Natural killer cell (primary cell): ENCODE measurements at regions not wholly inside any gene's neighbourhood (a gene's known extent, or its start where the extent isn't known, plus 50 kb on each side); places are given as distances from the start of the nearest gene placed in this dataset.
"Not testable (repeated sequence)": the region's sequence is repeated elsewhere in the genome, so short reads cannot be mapped to it uniquely, and the experiment has no call there.

Experiments
- ATAC-seq, 3 donors: fragments of 150-1000 bp in 2 of 3; fragments of 200-7000 bp in 1 of 3; cut with Tn5 transposase; 1 replicate in 1 of 3; 2 replicates in 2 of 3; pipeline ENCODE4 v1.10.0; 2021; ENCODE audit warnings: mild to moderate bottlenecking in 2 of 3, moderate library complexity in 2 of 3
- DNase-seq, 2 donors: peaks; one replicate each; pipeline versions ENCODE4 v3.0.0 to v3.0.0-alpha.2; 2013 to 2021; ENCODE audit warnings: mixed read lengths in 1 of 2
- H3K27ac ChIP-seq: one replicate; pipeline ENCODE4 v1.5.1; 2013; ENCODE audit warnings: mild to moderate bottlenecking, low read length
- H3K27me3 ChIP-seq: one replicate; pipeline ENCODE4 v1.6.1; 2013; ENCODE audit warnings: low read length; ENCODE audit not compliant: control insufficient read depth, insufficient read depth
- H3K36me3 ChIP-seq: one replicate; pipeline ENCODE4 v1.6.1; 2013; ENCODE audit warnings: low read length; ENCODE audit not compliant: control insufficient read depth, insufficient read depth
- H3K4me1 ChIP-seq: one replicate; pipeline ENCODE4 v1.6.1; 2013; ENCODE audit warnings: low read length; ENCODE audit not compliant: control insufficient read depth, insufficient read depth
- H3K4me3 ChIP-seq: one replicate; pipeline ENCODE4 v1.5.1; 2013; ENCODE audit warnings: low read length
- H3K9me3 ChIP-seq: one replicate; pipeline ENCODE4 v1.6.1; 2013; ENCODE audit warnings: low read length; ENCODE audit not compliant: control insufficient read depth, insufficient read depth
- H3K27ac Mint-ChIP-seq, 2 donors: one replicate each; pipeline ENCODE4 v1.8.0; 2022; ENCODE audit warnings: mild to moderate bottlenecking in 2 of 2, mixed read lengths in 2 of 2, moderate library complexity in 1 of 2
- H3K27me3 Mint-ChIP-seq, 2 donors: one replicate each; pipeline ENCODE4 v1.8.0; 2022; ENCODE audit warnings: low read depth in 2 of 2, mixed read lengths in 2 of 2
- H3K36me3 Mint-ChIP-seq: one replicate; pipeline ENCODE4 v1.8.0; 2022; ENCODE audit warnings: mixed read lengths
- H3K4me1 Mint-ChIP-seq, 2 donors: one replicate each; pipeline ENCODE4 v1.8.0; 2022; ENCODE audit warnings: mixed read lengths in 2 of 2
- H3K4me3 Mint-ChIP-seq: one replicate; pipeline ENCODE4 v1.8.0; 2022; ENCODE audit warnings: mild to moderate bottlenecking, moderate library complexity, mixed read lengths
- H3K9me3 Mint-ChIP-seq, 2 donors: one replicate each; pipeline ENCODE4 v1.8.0; 2022; ENCODE audit warnings: mixed read lengths in 2 of 2
- WGBS: methylation state at CpG from one replicate; pipeline ENCODE4 v1.1.7; 2013; ENCODE audit warnings: missing lambda C conversion rate; ENCODE audit not compliant: insufficient coverage; 5-methylcytosine and 5-hydroxymethylcytosine counted together
- intact Hi-C: fragments of 100-400 bp; cut with micrococcal nuclease; formaldehyde crosslinking; loops from one replicate; pipeline ENCODE4 v1.14.2; 2022

DNA sequence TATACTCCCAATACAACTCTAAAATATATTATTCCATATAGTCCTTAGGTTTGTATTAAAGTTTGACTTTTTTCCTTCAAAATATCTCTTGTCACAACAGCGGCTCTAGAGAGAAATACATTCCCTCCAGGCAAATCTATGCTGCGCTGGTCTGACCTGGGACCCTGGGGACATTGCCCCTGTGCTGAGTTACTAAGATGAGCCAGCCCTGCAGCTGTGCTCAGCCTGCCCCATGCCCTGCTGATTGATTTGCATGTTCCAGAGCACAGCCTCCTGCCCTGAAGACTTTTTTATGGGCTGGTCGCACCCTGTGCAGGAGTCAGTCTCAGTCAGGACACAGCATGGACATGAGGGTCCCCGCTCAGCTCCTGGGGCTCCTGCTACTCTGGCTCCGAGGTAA is 1170.7 kb downstream of the RPIA start:
- H3K36me3 Mint-ChIP-seq, H3K36me3 ChIP-seq, H3K4me1 ChIP-seq, intact Hi-C loops, H3K4me1 Mint-ChIP-seq, H3K27me3 Mint-ChIP-seq, H3K27me3 ChIP-seq, DNase-seq, H3K9me3 ChIP-seq, H3K9me3 Mint-ChIP-seq, H3K4me3 Mint-ChIP-seq, H3K27ac Mint-ChIP-seq, H3K27ac ChIP-seq, H3K4me3 ChIP-seq, ATAC-seq: not testable (repeated sequence)
- WGBS: no CpG with 5 or more reads among the region's 5 CpGs

DNA sequence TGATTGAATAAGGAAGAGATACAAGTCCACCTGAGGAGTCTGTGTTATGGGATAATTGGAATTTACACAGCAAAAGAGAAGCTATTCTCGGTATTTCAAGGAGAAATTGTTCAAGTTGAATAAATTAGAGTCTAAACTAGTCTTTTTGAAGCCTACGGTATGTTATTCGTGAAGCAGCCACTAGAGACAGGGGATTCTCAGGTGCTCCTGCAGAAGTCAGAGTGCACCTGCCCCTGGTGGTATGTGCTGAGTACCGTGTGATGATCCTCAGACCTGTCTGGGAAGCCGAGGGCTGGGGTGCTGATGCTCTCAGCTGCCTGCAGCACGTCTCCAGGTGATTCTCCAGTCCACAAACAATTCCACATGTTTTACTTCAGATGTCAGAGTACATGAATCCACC is 1171.7 kb downstream of the RPIA start:
- H3K4me1 Mint-ChIP-seq, H3K4me3 ChIP-seq, H3K9me3 ChIP-seq, H3K9me3 Mint-ChIP-seq, H3K27me3 ChIP-seq, H3K4me3 Mint-ChIP-seq, H3K27ac ChIP-seq, H3K27me3 Mint-ChIP-seq, H3K36me3 ChIP-seq, H3K36me3 Mint-ChIP-seq, H3K4me1 ChIP-seq, ATAC-seq, H3K27ac Mint-ChIP-seq, DNase-seq, intact Hi-C loops: not testable (repeated sequence)
- no CpG with 5 or more reads among the region's 6 CpGs for WGBS

DNA sequence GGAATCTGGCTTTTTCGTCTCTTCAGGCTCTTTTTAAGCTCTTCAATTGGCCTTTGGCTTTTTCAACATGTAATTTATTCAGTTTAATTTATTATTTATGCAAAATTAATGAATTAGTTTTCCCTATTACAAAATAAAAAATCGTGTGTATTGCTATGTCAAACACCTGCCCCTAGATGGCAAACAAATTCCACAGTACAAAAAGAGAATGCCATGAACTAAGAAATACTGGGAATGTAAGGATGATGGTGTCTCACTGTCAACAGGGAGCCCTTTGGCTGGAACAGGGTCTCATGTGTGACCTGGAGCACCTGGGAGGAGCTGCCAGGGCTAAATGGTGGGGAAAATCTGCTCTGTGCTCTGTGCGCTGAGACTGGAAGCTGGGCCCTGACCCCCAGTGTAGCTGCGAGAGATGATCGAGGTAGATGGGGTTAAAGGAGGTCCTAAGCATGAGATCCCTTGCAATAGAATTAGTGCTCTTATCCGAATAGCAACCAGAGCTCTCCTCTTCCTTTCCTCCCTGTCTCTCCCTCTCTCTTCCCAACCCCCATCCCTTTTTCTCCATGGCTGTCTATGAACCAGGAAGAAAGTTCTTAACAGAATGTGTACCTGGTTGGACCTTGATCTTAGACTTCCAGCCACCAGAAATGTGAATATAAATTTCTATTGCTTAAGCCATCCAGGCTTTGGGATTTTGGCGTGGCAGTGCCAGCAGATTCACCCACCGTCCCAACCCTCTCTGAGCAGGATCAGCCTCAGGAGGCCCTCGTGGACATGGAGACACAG is 1183.5 kb downstream of the RPIA start:
- H3K36me3 Mint-ChIP-seq: not testable (repeated sequence)

DNA sequence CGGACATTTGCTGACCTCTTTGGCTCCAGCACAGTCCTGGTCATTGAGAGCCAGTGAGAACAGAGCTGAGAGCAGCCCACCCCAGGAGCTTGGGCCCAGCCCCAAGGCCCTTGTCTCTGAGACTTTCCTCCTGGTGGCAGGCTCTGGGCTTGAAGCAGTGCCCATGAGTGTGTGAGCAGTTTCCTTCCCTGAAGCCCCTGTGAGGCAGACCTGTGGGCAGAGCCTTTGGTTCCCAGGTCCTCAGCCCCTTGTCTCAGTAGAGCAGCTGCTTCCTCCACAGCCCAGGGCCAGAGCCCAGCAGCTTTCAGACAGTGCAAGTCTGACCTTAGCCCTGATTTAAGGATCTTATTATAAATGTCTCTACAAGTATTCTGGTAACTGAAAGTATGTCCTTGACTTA is 1185.0 kb downstream of the RPIA start:
- intact Hi-C loops, H3K4me3 ChIP-seq, H3K9me3 ChIP-seq, H3K27ac Mint-ChIP-seq, H3K36me3 Mint-ChIP-seq, H3K27me3 ChIP-seq, H3K27ac ChIP-seq, ATAC-seq, H3K9me3 Mint-ChIP-seq, H3K4me1 Mint-ChIP-seq, H3K4me1 ChIP-seq, H3K27me3 Mint-ChIP-seq, H3K4me3 Mint-ChIP-seq, H3K36me3 ChIP-seq, DNase-seq: not testable (repeated sequence)
- no CpG with 5 or more reads among the region's 1 CpG for WGBS

More for the DNA sequence above, 1183.5 kb downstream of the RPIA start:
- ATAC-seq, intact Hi-C loops, H3K4me1 ChIP-seq, H3K36me3 ChIP-seq, H3K4me3 ChIP-seq, H3K27me3 ChIP-seq, H3K27ac Mint-ChIP-seq, H3K27ac ChIP-seq, H3K4me3 Mint-ChIP-seq, H3K4me1 Mint-ChIP-seq, H3K27me3 Mint-ChIP-seq, DNase-seq, H3K9me3 Mint-ChIP-seq, H3K9me3 ChIP-seq: not testable (repeated sequence)
- WGBS: no CpG with 5 or more reads among the region's 9 CpGs

DNA sequence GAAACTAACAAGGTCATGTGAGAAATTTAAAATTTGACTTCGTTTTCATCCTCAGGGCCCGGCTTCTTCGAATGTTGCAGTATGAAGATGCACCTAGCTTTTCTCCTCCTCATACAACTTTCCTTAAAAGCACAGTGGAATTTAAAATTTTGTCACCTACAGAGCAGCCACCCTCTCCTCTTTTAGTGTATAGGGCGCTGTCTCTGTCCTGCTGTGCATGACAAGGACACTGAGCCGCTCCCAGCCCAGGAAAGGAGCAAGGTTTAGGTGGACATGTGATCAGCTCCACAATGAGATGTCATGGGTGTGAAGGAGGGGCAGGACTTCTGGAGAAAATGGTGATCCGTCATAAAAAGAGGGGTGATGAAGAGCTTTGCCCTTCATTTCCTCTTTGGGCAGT is 1185.4 kb downstream of the RPIA start:
- H3K27ac ChIP-seq, H3K27ac Mint-ChIP-seq, H3K27me3 ChIP-seq, DNase-seq, H3K4me1 ChIP-seq, ATAC-seq, H3K4me1 Mint-ChIP-seq, intact Hi-C loops, H3K36me3 ChIP-seq, H3K9me3 Mint-ChIP-seq, H3K4me3 ChIP-seq, H3K9me3 ChIP-seq, H3K4me3 Mint-ChIP-seq, H3K27me3 Mint-ChIP-seq, H3K36me3 Mint-ChIP-seq: not testable (repeated sequence)
- 74% methylated on average over 2 of the region's 6 CpGs for WGBS

- H3K27ac Mint-ChIP-seq, intact Hi-C loops: not testable (repeated sequence)
Observed at GRCh38 chr2:89882880-89883279, 1191.4 kb downstream of the RPIA start.

GRCh38 chr2:89883624-89884023 is 1192.2 kb downstream of the RPIA start:
- H3K36me3 ChIP-seq, H3K4me3 Mint-ChIP-seq, H3K27ac ChIP-seq, DNase-seq, ATAC-seq, H3K36me3 Mint-ChIP-seq, H3K4me1 ChIP-seq, H3K9me3 Mint-ChIP-seq, H3K4me1 Mint-ChIP-seq, H3K27me3 ChIP-seq, intact Hi-C loops, H3K9me3 ChIP-seq, H3K27me3 Mint-ChIP-seq, H3K27ac Mint-ChIP-seq, H3K4me3 ChIP-seq: not testable (repeated sequence)
- no CpG with 5 or more reads among the region's 2 CpGs for WGBS

More at GRCh38 chr2:89882880-89883279, 1191.4 kb downstream of the RPIA start:
- H3K4me1 Mint-ChIP-seq, H3K27ac ChIP-seq, H3K4me3 ChIP-seq, H3K4me1 ChIP-seq, H3K4me3 Mint-ChIP-seq, H3K27me3 Mint-ChIP-seq, H3K36me3 Mint-ChIP-seq, DNase-seq, H3K9me3 ChIP-seq, ATAC-seq, H3K36me3 ChIP-seq, H3K27me3 ChIP-seq, H3K9me3 Mint-ChIP-seq: not testable (repeated sequence)
- WGBS: no CpG with 5 or more reads among the region's 1 CpG

DNA sequence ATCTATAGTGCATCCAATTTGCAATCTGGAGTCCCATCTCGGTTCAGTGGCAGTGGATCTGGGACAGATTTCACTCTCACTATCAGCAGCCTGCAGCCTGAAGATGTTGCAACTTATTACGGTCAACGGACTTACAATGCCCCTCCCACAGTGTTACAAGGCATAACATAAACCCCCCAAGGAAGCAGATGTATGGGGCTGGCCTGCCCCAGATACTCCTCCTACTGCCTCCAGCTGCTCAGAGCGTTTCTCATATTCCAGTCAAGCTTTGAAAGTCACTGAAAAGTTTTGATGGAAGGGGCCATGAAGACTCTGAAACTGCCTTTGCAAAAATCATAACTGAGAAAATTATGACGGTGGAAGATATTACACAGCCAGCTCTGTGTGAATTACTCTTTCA is 1193.6 kb downstream of the RPIA start:
- H3K4me1 Mint-ChIP-seq, DNase-seq, H3K9me3 ChIP-seq, H3K4me1 ChIP-seq, H3K27me3 ChIP-seq, H3K4me3 Mint-ChIP-seq, intact Hi-C loops, H3K4me3 ChIP-seq, ATAC-seq, H3K27ac ChIP-seq, H3K27me3 Mint-ChIP-seq, H3K36me3 ChIP-seq, H3K9me3 Mint-ChIP-seq, H3K27ac Mint-ChIP-seq, H3K36me3 Mint-ChIP-seq: not testable (repeated sequence)
- WGBS: no CpG with 5 or more reads among the region's 5 CpGs
